ENCODE measurements at regions not wholly inside any gene's neighbourhood (a gene's known extent, or its start where the extent isn't known, plus 50 kb on each side); places are given as distances from the start of the nearest gene placed in this dataset.

GRCh38 chr5:135108992-135109391 lies 75.0 kb upstream of the PITX1 start:
- Histone ChIP-seq H3K9me3 (no peaks in the 10 kb centered on the region), H3K4me1 (no peaks in the 10 kb centered on the region), H3K27me3 (no peaks in the 10 kb centered on the region), H3K27ac (no peak overlapping the region), H3K4me3 (no peak overlapping the region), H3K36me3 (no peaks in the 10 kb centered on the region)
- DNase-seq: no peak
- TF ChIP-seq CTCF (IDR thresholded peaks at IDR 0.05) (no peak), POLR2A (IDR thresholded peaks at IDR 0.05) (no peak)
- intact Hi-C loops (cut with DNase I): no loop called here
- no peak for ATAC-seq
- WGBS (ENCODE audit: insufficient coverage, low coverage, low lambda C conversion rate, missing lambda C conversion rate): no CpG with 5 or more reads among the region's 7 CpGs

GRCh38 chr5:135108569-135108968 lies 74.5 kb upstream of the PITX1 start:
- WGBS (ENCODE audit: insufficient coverage, low coverage, low lambda C conversion rate, missing lambda C conversion rate): 100% methylated on average over 2 of the region's 3 CpGs
- ATAC-seq (no peak), DNase-seq (no peak)
- intact Hi-C loops (cut with DNase I): no loop called here
- no peaks in the 10 kb centered on the region for H3K27me3 ChIP-seq
- H3K4me3 ChIP-seq: no peak overlapping the region
- no peaks in the 10 kb centered on the region for H3K36me3 ChIP-seq
- no peak for TF ChIP-seq POLR2A (IDR thresholded peaks at IDR 0.05)
- TF ChIP-seq CTCF (IDR thresholded peaks at IDR 0.05): no peak
- no peaks in the 10 kb centered on the region for H3K9me3 ChIP-seq
- H3K4me1 ChIP-seq: no peaks in the 10 kb centered on the region
- H3K27ac ChIP-seq: no peak overlapping the region

GRCh38 chr5:135107986-135108385 lies 74.0 kb upstream of the PITX1 start:
- no peaks in the 10 kb centered on the region for H3K27me3 ChIP-seq
- no peak overlapping the region for H3K27ac ChIP-seq
- no CpG with 5 or more reads among the region's 3 CpGs for WGBS (ENCODE audit: insufficient coverage, low coverage, low lambda C conversion rate, missing lambda C conversion rate)
- intact Hi-C loops (cut with DNase I): no loop called here
- H3K4me1 ChIP-seq: no peaks in the 10 kb centered on the region
- TF ChIP-seq POLR2A (IDR thresholded peaks at IDR 0.05): no peak
- TF ChIP-seq CTCF (IDR thresholded peaks at IDR 0.05): no peak
- DNase-seq (no peak), ATAC-seq (no peak)
- no peaks in the 10 kb centered on the region for H3K9me3 ChIP-seq
- no peaks in the 10 kb centered on the region for H3K36me3 ChIP-seq
- H3K4me3 ChIP-seq: no peak overlapping the region

- no peak overlapping the region for H3K27ac ChIP-seq
- no peaks in the 10 kb centered on the region for H3K36me3 ChIP-seq
- DNase-seq (no peak), ATAC-seq (no peak)
- intact Hi-C loops (cut with DNase I): no loop called here
- no peak overlapping the region for H3K4me3 ChIP-seq
- 64% methylated on average over 17 of the region's 19 CpGs for WGBS (ENCODE audit: insufficient coverage, low coverage, low lambda C conversion rate, missing lambda C conversion rate)
- H3K9me3 ChIP-seq: no peaks in the 10 kb centered on the region
- TF ChIP-seq POLR2A (IDR thresholded peaks at IDR 0.05) (no peak), CTCF (IDR thresholded peaks at IDR 0.05) (no peak)
- no peaks in the 10 kb centered on the region for H3K27me3 ChIP-seq
- H3K4me1 ChIP-seq: no peaks in the 10 kb centered on the region
These were observed 72.8 kb upstream of the PITX1 start for GRCh38 chr5:135106610-135107471.

Data from right lobe of liver (tissue), 6 donors.